ENCODE measurements at regions not wholly inside any gene's neighbourhood (a gene's known extent, or its start where the extent isn't known, plus 50 kb on each side); places are given as distances from the start of the nearest gene placed in this dataset.
A peak's percentile ranks its signal among the peaks of the same experiment; 100 is the strongest.

- no peak for DNase-seq (ENCODE audit: low spot score)
Observed at GRCh38 chr14:101200650-101201516, 297.4 kb upstream of the RTL1 start.

- peak; percentile 65 for DNase-seq (ENCODE audit: low spot score)
Observed at GRCh38 chr14:101201535-101202151, 298.1 kb upstream of the RTL1 start.

- DNase-seq (ENCODE audit: low spot score), result peak; percentile 86
Observed at GRCh38 chr14:101202627-101203404, 299.3 kb upstream of the RTL1 start.

GRCh38 chr14:101206556-101206955 is 303.0 kb upstream of the RTL1 start:
- no peak for DNase-seq (ENCODE audit: low spot score)

GRCh38 chr14:101207041-101207440 is 303.5 kb upstream of the RTL1 start:
- no peak for DNase-seq (ENCODE audit: low spot score)

GRCh38 chr14:101207897-101208296 is 304.4 kb upstream of the RTL1 start:
- no peak for DNase-seq (ENCODE audit: low spot score)

GRCh38 chr14:101209594-101209993 is 306.1 kb upstream of the RTL1 start:
- DNase-seq (ENCODE audit: low spot score), result no peak

- no peak for DNase-seq (ENCODE audit: low spot score)
Observed at GRCh38 chr14:101215266-101215665, 311.7 kb upstream of the RTL1 start.

GRCh38 chr14:101215927-101216326 is 312.4 kb upstream of the RTL1 start:
- DNase-seq (ENCODE audit: low spot score), result peak; percentile 75

- no peak for DNase-seq (ENCODE audit: low spot score)
Observed at GRCh38 chr14:101216366-101217079, 313.0 kb upstream of the RTL1 start.

- DNase-seq (ENCODE audit: low spot score), result peak; percentile 43
Observed at GRCh38 chr14:101217080-101217463, 313.6 kb upstream of the RTL1 start.

GRCh38 chr14:101217616-101218371 is 314.3 kb upstream of the RTL1 start:
- peak; percentile 60 for DNase-seq (ENCODE audit: low spot score)

- no peak for DNase-seq (ENCODE audit: low spot score)
Observed at GRCh38 chr14:101219896-101220703, 316.6 kb upstream of the RTL1 start.

- peak; percentile 82 for DNase-seq (ENCODE audit: low spot score)
Observed at GRCh38 chr14:101220921-101221510, 317.5 kb upstream of the RTL1 start.

- DNase-seq (ENCODE audit: low spot score), result no peak
Observed at GRCh38 chr14:101221549-101222160, 318.1 kb upstream of the RTL1 start.

GRCh38 chr14:101222362-101223070 is 319.0 kb upstream of the RTL1 start:
- DNase-seq (ENCODE audit: low spot score), result peak; percentile 67

GRCh38 chr14:101223127-101223526 is 319.6 kb upstream of the RTL1 start:
- no peak for DNase-seq (ENCODE audit: low spot score)

- peak; percentile 68 for DNase-seq (ENCODE audit: low spot score)
Observed at GRCh38 chr14:101223561-101224162, 320.1 kb upstream of the RTL1 start.
